GM06990 (cell line): ENCODE measurements at regions not wholly inside any gene's neighbourhood (a gene's known extent, or its start where the extent isn't known, plus 50 kb on each side); places are given as distances from the start of the nearest gene placed in this dataset.

Experiments
- DNase-seq: peaks from one replicate; pipeline ENCODE4 v3.0.0-alpha.2; 2011; ENCODE audit not compliant: insufficient read length; ENCODE audit errors: extremely low read depth
- H3K27me3 ChIP-seq: replicated peaks from 2 replicates; pipeline ENCODE4 v1.6.0; 2011; ENCODE audit warnings: low read length; ENCODE audit not compliant: control insufficient read depth, insufficient read depth
- H3K36me3 ChIP-seq: 2 replicates; pipeline ENCODE4 v1.5.1; 2011; ENCODE audit warnings: low read length; ENCODE audit not compliant: control insufficient read depth, insufficient read depth
- H3K4me3 ChIP-seq: replicated peaks from 2 replicates; pipeline ENCODE4 v1.5.1; 2011; ENCODE audit warnings: low read depth, mild to moderate bottlenecking, control low read depth, low read length
- CTCF ChIP-seq: IDR thresholded peaks from 2 replicates; pipeline ENCODE4 v1.5.1; 2011; ENCODE audit warnings: low read length, control low read depth, mild to moderate bottlenecking, inconsistent platforms; ENCODE audit not compliant: insufficient read depth, poor library complexity, severe bottlenecking

DNA sequence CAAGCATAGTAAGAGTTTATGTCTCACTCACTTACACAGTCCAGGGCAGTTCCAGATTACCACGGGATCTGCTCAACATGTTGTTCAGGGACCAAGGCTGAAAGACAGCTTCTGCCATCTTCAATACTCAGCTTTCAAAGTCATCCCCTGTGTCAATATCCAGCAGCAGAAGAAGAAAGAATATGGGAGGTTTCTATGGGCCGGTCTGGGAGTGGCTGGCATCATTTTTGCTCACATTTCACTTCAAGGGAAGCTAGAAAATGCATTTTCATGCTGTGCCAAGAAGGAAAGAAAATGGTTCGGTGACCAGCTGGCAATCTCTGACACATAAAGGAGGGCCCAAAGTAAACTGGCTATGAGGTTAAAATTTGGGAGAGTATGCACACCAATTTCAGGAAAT is 211.5 kb upstream of the KLF3 start:
- H3K27me3 ChIP-seq: no peaks in the 10 kb centered on the region
- no peak overlapping the region for H3K4me3 ChIP-seq
- no peaks in the 10 kb centered on the region for H3K36me3 ChIP-seq
- no peak for TF ChIP-seq CTCF
- DNase-seq: no peak

DNA sequence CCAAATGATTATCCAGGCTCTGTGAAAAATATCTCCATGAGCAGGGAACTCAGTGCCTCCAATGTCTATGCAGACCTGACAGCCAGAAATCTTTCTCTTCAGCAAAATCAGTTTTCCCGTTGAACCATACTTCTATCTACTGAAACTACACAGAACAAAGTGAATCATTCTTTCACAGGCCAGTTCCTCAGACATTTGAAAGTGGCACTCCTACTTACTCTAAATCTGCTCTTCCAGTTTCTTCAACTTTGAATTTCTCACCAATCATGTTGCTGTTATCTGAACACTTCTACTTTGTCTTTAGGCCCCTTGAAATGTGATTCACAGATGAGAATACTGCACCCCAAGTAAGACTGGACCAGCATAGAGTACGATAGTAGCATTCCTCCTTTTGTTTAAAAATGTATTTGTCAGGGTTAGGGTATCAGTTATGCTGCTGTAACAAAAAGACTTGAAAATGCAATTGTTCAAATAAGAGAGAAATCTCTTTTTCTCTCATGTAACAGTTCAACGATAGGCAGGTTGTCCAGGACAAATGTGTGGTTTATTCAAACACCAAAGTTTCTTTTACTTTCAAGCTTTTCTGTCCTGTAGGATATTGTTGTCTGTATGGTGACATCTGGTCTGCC is 210.6 kb upstream of the KLF3 start:
- Histone ChIP-seq H3K4me3 (no peak overlapping the region), H3K36me3 (no peaks in the 10 kb centered on the region), H3K27me3 (no peaks in the 10 kb centered on the region)
- no peak for DNase-seq
- no peak for TF ChIP-seq CTCF

DNA sequence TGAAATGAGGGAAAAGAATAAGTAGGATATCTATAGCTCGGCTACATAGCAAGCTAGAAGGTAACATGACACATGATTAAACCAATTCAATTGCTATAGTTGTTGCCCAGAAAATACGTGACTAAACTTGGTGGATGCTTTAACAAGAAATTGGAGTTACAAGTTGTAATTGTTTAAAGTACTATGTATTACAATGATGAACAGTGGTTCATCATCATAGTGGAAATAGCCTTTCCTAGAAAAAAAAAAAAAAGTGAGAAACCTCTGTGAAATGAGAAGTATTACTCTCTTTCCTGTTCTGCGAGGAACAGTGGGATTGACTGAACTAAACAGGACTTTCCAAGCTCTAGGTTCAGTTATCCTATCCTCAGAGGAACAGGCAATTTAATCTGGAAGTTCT is 209.7 kb upstream of the KLF3 start:
- Histone ChIP-seq H3K4me3 (no peak overlapping the region), H3K27me3 (no peaks in the 10 kb centered on the region), H3K36me3 (no peaks in the 10 kb centered on the region)
- TF ChIP-seq CTCF: no peak
- no peak for DNase-seq

DNA sequence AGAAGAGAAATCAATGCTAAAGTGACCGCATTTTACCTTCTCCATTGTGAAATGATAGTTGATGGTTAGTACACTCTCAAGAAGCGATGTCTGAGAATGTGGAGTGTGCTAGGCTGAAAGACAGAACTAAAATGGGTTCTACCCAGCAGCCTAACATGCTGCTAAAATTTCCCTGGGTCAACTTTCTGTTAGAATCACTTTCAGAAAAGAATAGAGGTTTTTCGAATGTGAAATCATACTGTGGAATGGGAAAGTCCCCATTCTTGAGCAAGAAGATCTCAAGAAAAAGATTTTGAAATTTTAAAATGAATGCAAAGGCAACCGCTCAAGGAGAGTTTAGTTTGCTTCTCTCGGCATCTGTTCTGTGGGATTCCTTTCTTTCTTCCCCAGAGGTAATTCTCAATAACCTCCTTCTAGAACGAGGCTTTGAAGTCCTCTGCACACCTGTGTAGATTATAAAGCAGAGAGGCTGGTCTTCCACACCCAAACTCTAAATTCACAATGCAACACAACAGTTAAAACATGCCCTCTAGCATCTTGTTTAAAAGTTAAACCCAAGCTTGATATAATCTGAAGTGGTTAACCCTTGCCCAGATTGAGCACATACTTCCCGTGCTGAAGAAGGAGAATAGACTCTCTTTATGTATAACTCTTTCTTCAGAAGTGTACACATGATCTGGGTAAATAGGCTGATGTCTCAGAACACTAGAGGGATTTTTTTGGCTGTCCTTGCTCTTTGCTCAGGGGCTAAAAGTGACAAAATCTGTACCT is 208.7 kb upstream of the KLF3 start:
- H3K4me3 ChIP-seq: no peak overlapping the region
- no peak for TF ChIP-seq CTCF
- H3K27me3 ChIP-seq: no peaks in the 10 kb centered on the region
- DNase-seq: peak; percentile 41
- H3K36me3 ChIP-seq: no peaks in the 10 kb centered on the region

DNA sequence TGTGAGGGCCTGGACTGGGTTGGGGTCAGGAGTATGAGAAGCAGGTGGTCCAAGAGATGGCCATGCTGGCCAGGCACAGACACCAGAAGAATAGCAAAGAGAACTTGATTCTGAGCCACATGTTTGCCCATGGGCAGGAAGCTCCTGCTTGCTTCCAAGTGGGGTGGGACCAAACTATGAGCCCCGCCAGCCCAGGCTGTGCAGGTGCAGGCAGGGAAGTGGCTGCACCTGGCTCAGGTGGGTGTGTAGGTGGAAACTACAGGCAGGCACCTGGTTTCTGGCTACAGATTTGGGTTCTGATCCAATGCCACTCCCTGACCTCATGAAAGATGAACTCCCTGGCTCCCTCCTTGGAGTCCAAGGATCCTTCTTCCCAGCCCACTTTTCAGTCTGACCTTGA is 207.9 kb upstream of the KLF3 start:
- DNase-seq: no peak
- H3K36me3 ChIP-seq: no peaks in the 10 kb centered on the region
- H3K27me3 ChIP-seq: no peaks in the 10 kb centered on the region
- no peak overlapping the region for H3K4me3 ChIP-seq
- no peak for TF ChIP-seq CTCF
